CD4-positive, alpha-beta T cell treated with Interleukin-12 subunit alpha and Interleukin-12 subunit beta, for 1 hour (primary cell): ENCODE measurements at regions not wholly inside any gene's neighbourhood (a gene's known extent, or its start where the extent isn't known, plus 50 kb on each side); places are given as distances from the start of the nearest gene placed in this dataset.
"Not testable (repeated sequence)": the region's sequence is repeated elsewhere in the genome, so short reads cannot be mapped to it uniquely, and the experiment has no call there.

Experiments used
- DNase-seq: peaks from one replicate; pipeline ENCODE4 v3.0.0-alpha.2; 2020

DNA sequence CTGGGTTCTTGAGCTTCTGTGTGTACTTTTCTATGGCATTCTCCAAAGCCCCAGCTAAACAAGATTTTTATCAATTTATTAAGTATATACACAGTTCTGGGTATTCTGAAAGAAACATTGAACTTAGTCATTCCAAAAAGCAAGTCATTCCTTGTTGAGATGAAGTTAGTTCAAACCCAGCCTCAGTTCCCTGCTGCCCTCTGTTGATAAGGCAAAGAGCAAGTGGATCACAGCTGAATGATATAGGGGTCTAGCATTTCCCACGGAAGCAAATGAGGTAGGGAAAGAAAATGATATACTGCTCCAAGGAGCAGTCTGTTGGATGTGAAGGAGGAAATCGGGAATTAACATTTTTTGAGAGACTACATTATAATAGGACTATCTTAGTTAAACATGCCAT lies 841.8 kb upstream of the TENM4 start:
- DNase-seq = no peak

DNA sequence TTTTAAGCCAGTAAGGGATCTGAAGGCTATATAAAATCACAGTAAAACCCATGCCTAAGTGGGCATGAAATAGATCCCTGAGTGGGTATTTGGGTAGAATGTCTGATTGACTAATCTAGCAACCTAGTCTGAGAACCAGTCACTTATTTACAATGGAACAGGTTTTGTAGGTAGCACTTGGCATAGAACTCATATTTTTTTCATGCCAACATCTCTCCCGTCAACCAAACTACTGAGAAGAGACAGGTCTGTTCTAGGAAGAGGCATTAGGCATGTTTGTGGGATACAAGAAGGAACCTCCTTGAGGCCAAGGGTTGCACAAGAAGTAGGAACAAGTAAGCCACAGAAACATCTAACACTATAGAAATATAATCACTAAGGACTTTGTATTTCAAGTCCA lies 840.4 kb upstream of the TENM4 start:
- no peak for DNase-seq

DNA sequence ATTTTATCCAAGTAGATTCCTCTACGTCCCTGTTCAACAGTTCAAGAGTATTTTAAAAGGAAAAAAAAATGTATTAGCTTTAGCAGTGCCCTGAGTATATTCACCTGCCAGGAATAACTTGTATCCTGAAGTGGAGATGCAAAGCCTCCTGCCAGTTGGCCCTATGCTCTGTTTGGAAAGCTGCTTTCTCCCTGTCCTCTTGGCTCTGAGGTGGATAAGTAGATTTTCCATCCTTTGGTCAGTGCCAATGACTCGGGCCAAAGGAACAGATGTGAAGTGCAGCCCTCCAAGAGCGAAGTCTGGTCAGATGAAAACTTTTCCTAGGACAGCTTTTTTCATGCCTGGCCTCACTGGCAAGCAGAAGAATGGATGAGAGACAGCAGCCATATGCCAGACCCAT lies 839.9 kb upstream of the TENM4 start:
- no peak for DNase-seq

DNA sequence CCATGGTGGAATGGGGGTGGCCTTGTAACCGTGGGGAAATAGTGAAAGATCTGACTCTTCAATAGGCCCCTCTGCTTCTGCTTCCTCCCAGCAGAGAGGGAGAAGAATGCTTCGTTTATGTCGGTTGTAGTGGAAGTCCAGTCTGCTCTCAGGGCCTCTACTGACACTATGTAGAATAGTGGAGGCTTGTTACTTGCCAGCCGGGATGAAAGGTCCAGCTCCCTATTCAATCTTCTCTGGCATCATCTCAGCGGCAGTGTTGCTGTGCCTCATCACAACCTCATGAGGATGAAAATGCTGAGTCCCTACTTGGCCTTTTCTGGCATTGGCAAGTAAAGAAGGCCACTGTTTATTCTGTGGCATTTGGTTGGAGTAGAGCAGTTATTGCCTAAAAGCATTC lies 820.9 kb upstream of the TENM4 start:
- DNase-seq = no peak

DNA sequence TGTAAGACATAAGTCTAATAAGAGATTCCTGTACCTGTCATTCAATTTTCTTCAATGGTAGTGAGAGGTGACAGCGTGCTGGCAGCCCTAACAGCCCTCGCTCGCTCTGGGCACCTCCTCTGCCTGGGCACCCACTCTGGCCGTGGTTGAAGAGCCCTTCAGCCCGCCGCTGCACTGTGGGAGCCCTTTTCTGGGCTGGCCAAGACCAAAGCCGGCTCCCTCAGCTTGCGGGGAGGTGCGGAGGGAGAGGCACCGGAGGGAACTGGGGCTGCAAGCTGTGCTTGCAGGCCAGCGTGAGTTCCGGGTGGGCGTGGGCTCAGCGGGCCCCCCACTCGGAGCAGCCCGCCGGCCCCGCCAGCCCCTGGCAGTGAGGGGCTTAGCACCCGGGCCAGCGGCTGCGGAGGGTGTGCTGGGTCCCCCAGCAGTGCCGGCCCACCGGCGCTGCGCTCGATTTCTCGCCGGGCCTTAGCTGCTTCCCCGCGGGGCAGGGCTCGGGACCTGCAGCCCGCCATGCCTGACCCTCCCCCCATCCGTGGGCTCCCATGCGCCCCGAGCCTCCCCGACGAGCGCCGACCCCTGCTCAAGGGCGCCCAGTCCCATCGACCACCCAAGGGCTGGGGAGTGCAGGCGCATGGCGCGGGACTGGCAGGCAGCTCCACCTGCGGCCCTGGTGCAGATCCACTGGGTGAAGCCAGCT lies 816.6 kb upstream of the TENM4 start:
- DNase-seq = not testable (repeated sequence)

DNA sequence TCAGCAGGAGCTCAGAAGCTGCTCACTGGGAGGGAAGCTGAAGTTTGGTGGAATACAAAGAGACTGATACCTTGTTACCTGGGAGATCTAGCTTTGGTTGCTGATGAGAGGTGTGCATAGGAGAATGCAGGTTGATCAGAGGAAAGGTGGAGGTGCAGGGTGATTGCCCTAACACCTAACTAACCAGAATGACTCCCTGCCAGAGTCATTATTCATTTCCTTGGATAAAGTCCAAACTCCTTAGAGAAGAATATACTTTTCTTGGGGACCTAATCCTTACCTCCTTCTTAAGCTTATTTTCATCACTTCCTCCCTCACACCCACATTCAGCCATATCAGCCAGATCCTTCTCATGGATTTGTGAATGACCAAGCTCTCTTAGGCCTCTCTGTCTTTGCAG lies 814.2 kb upstream of the TENM4 start:
- no peak for DNase-seq

DNA sequence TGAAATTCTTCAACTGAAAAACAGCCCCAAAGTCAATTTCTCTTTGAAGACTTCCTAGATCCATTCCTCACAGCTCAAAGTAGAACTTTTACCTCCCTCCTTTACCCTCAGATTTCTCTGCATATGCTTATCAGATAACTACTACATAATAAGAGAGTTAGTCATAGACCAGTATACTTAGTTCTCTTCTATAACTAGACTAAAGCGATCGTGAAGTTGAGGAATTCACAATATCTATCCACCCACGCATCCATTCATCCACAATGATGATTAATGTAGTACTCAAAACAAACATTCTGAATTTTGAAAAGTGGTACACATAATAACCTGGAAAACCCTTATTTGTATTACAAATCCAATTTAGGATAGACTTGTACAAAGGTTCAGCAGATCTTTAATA lies 800.9 kb upstream of the TENM4 start:
- DNase-seq = no peak

DNA sequence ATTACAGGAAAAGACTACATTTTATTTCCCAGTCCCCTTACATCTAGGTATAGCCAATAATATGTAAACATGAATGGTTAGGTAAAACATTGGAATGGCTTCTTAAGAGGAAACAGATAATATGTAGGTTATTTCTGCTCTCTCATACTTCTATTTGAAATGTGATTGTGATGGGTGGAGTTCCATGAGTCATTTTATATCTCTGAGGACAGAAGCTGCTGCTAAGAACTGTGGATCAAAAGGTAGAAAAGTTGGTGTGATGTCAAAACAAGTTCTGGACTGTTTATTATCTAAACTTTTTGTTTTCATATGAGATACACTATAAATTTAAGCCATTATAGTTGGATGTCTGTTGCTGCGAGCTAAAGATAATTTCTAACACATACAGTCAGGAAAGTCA lies 799.4 kb upstream of the TENM4 start:
- DNase-seq = no peak

DNA sequence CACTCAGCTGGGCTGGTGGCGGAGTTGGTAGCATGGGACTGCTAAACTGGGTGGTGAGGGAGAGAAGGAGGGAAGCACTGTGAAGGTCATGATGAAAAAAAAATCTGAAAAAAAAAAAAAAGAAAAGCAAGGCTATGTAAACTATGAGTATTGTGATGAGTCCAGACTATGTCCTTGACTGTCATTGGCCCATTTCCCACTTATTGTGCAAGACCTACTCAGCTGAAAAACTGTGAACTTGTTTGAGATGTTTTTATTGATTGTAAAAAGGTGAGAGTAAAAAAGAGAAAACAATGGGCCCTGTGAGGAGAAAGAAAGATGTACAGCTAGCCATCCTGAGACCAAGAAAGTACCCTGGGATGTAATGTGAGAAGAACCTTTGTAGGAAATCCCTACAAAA lies 798.4 kb upstream of the TENM4 start:
- no peak for DNase-seq

DNA sequence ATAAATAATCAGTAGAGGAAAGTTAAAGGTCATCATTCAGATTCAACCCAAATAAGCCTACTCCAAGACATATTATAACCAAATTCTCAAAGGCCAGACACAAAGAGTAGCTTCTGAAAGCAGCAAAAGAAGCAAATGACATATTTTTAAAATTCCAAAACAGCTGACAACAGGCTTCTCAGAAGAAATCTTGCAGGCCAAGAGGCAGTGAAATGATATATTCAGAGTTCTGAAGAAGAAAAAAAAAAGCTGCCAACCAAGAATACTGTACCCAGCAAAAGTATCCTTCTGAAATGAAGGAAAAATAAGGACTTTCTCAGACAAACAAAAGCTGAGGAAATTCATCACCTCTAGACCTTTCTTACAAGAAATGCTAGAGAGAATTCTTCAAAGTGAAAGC lies 787.1 kb upstream of the TENM4 start:
- DNase-seq = no peak

DNA sequence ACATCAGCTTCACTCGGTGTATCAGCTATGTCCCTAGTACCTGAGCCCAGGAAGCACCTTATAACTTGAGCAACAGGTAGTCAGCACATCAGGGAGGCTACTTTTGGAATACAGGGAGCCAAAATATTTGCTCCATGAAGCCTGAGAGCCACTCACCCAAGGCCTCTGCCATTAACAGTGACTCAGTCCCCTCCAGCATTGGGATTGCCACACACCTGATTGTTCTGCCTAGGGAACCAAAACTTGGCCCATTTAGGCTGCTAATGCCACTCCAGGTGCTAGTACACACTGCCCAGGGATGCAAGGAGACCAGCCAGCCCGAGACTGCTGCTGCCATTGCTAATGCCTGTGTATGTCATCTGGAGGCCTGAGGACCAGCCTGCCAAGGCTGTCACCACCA lies 773.6 kb upstream of the TENM4 start:
- DNase-seq = no peak

DNA sequence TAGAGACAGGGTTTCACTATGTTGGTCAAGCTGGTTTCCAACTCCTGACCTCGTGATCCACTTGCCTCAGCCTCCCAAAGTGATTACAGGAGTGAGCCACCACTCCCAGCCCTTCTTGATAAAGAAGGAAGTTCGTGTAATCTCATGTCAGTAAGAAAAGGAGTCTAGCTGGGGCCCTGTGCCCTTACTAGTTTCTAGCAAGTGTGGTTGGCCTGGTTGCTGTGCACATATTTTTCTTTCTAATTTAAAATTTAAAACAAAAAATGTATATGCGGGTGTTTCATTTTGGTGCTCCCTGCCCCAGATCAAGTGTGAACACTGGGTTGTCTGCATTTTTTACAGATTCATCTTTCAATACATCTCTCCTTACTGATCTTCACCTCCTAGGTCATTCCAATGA lies 770.8 kb upstream of the TENM4 start:
- no peak for DNase-seq

DNA sequence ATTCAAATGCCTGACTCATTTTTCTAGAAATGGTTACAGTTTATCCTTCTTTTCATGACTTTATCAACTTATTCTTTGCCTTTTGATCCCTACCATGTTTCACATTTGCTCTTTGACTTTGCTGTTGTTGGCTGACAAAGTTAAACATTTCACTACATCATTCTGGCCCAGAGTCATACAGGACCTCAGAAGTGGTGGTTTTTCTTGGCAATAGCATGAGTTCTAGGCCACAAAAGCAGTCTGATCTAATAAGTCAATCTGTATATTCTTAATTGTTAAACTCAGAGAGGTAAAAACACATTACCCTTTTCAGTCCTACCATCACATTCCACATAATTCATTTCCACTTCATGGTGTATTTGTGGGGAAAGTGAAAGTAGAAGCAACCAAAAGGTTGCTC lies 763.2 kb upstream of the TENM4 start:
- no peak for DNase-seq

DNA sequence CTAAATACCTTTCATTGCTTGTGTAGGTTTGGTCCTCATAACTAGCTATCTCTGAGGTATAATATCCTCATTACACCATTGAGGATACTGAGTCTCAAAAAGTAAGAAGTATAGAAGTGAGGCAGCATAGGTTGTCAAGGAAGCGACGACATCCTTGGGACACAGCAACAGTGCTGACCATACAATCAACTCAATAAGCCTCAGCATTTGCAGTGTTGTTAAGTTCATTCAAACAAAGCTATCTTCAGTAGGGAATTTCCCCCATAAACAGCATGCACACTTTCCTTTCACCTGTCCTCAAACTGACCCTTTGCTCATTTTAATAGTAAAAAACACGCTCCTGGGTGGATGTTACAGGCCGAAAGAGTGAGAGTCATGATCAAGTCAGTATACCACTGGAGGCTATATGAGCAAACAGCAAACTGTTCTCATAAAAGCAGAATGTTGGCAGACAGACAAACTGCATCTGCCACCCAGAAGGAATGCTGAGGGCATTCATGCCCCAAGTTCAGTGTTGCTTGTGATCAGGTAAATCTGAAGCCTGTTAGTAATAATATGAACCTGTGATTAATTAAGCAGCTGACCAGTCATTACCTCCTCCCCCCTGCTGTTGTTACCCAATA lies 756.2 kb upstream of the TENM4 start:
- DNase-seq = no peak

DNA sequence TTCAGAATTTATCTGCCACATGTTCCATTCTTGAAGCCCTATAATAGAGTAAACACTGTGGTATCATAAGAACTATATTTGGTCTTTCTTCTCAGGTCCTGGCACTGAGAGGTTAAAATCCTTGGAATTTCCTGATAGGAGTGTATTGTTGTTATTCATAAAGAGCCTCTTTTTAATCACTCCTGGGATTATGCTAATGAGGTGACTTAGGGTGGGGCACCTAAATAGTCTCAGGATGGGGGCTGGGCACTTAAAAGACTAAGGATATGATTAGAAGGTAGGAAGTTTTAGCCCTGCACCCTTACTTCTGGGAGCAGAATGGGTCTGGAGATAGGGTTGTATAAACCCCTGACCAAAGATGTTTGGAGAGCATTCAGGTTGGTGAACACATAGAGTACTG lies 755.2 kb upstream of the TENM4 start:
- no peak for DNase-seq

DNA sequence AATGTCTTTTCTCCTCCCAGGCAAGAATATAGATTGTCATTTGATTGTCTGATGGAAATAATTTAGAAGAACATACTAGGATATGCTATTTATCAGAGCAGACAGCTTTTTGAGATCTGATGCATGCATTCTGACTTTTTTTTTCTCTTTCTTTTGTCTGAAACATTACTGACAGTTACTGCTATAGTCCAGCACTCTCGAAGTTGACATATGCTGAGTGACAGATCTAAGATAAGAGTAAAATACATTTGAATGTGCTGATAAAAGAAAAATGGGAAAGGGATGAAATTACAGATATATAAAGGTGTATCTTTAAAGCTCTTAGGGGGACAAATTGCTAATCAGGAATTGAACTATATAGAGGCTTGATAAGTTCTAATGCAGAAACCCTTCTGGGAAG lies 753.8 kb upstream of the TENM4 start:
- no peak for DNase-seq

DNA sequence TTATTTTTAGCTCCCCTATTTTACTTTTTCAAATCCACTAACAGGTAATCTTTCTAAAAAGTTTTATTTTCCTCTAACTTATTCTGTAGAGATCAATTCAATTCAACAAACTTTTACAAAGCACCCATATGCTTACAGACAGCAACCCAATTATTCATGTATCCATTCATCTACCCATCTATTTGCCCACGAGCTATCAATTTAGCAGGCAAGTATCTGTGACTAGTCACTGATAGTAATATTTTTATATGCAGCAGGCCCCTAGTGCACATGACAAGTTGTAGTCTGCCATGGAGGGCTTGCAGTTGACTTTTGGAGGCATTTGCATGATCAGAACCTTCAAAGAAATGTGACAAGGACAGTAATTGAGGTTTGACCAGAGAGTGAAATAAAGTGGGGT lies 753.2 kb upstream of the TENM4 start:
- DNase-seq = no peak

DNA sequence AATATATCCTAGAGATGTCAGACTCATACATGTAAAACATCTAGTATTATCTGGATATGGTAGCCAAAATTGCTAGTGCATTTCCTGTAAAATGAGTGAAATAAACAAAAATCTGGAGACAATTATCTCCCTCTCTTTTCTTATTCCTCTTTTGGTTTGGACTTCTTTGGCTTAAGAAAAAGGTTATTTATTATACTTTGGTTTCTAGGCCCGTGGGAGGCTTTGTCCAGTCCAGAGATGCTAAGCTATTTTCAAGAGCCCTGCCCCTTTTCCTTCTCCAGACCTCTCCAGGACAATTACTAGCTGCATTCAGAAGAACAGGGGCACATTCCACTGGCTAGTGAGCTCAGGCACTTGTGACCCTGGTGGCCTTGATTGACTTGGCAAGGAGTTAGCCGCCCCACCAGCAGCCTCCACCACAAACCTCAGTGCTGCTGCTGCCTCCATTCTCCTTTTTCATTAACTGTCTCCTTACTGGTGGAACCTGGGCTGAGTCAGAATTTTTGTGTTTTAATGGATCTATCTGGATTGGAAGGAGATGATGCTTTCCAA lies 747.3 kb upstream of the TENM4 start:
- DNase-seq = no peak

DNA sequence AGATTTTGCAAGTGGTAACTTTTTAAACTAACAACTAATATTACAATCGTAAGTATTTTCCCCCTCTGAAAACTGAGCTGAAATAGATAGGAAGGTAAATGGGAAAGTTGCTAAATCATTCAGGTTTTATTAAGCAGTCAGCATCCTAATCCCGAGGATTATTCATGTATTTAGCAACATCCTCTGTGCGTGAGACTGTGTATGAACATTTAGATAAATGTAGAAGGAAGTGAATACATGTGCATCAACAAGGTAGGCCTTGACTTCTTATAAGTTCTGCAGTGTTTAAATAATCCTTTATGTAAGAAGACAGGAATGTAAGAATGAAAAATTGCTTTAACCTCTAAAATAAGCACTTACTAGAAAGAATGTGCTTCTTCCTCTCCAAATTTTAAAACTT lies 745.9 kb upstream of the TENM4 start:
- no peak for DNase-seq

DNA sequence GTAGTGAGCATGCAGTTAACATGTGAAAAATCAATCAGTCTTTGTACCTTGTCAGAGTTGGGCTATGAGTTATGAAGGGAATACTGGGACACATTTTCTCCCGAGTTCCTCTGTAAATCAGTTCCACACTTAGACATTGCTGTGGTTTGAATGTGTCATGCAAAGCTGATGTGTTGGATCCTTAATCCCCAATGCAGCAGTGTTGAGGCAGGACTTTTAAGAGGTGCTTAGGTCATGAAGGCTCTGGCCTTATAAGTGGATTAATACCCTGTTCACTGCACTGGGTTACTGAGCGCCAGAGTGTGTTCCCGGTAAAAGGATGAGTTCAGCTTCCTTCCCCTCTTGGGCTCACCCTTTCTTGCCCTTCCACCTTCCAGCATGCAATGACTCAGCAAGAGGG lies 742.1 kb upstream of the TENM4 start:
- DNase-seq = no peak

DNA sequence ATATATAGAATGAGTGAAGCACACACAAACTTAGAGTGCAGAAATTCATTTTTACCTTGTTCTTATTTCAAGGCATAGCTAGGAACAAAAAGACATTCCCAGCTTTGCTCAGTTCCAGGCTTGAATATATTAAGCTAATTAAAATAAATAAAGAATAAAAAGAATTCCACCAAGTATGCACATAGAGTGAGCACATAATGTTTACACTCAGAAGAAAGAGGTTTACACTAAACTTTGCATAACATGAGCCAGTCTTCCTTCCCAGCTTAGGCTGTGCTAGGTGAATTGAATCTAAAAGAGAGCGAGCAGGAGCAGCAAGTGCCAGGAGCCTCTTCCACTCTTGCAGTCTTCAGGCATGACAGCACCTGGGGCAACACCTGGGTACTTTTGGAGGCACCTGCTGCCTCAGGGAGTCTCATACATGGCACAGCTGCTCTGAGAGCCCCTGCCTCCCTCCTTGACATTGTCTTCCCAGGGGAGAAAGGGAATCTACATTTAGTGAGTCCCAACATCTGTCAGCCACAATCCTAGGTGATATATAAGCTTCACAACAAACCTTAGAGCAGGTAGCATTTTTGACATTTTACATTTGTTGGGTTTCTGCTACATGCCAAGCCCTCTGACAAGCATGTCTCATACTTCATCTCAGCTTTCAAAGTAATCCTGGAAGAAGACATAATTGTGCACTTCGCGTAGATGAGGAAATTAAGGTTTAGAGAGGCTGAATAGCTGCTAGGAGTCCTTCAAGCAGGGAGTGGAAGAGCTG lies 732.7 kb upstream of the TENM4 start:
- no peak for DNase-seq

DNA sequence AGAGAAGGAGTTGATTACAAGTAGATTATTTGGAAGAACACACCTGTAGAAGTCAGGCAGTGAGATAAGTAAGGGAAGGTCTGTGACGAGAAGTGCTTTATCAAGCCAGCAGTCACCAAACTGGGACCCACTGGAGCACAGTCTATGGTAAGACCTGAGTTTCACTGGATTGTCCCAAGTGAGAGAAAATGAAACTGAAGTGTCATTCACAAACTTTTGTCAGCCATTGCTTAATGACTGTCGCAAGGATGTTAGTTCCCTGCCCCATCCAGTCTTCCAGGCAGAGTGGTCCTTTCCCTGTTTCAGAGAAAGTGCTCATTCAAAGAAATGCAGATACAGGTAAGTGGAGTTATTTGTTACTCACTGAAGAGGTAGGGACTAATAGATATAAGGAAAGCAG lies 728.0 kb upstream of the TENM4 start:
- no peak for DNase-seq

DNA sequence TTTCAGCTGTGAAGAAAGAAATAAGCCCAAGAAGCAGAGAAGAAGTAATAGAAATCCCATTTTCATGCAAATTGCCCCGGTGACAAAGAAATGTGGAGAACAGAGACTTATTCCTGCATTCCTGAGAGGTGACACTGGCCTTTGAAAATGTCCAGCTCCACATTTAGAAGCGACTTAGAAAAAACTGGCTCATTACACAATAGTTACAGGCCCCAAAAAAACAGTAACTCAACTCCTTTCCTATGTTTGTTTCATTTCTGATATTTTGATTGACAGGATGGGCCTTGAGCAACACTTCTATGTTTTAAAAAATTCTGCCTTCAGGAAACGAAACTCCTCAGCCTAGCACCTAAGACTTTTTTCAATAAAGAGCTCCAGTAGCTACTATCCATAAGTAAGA lies 726.9 kb upstream of the TENM4 start:
- DNase-seq = no peak

DNA sequence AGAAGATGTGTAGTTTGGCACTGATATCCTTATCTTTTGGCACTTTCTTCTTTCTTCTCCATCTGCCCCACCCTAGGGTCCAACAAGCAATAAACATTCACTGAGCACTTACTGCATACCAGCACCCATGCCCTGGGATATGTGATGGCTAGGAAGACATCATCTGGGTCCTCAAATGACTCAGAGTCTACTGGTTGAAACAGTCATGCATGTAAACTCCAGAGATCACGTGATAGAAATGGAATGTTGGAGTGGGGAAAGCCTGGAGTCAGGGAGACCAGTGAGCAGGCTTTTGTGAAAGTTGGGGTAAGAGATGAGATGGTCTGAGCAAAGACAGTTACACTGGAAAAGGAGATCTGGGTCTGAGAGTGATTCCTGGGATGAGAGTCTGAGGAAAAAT lies 724.9 kb upstream of the TENM4 start:
- DNase-seq = no peak
